SH-SY5Y (cell line): ENCODE measurements at regions not wholly inside any gene's neighbourhood (a gene's known extent, or its start where the extent isn't known, plus 50 kb on each side); places are given as distances from the start of the nearest gene placed in this dataset.

Experiments used
- GATA2 ChIP-seq: IDR thresholded peaks from 2 replicates; pipeline ENCODE4 v1.6.1; 2011; ENCODE audit warnings: mild to moderate bottlenecking, low read depth, low read length
- GATA3 ChIP-seq: IDR thresholded peaks from 2 replicates; pipeline ENCODE4 v1.6.1; 2011; ENCODE audit warnings: low read depth, mild to moderate bottlenecking, low read length, moderate library complexity

DNA sequence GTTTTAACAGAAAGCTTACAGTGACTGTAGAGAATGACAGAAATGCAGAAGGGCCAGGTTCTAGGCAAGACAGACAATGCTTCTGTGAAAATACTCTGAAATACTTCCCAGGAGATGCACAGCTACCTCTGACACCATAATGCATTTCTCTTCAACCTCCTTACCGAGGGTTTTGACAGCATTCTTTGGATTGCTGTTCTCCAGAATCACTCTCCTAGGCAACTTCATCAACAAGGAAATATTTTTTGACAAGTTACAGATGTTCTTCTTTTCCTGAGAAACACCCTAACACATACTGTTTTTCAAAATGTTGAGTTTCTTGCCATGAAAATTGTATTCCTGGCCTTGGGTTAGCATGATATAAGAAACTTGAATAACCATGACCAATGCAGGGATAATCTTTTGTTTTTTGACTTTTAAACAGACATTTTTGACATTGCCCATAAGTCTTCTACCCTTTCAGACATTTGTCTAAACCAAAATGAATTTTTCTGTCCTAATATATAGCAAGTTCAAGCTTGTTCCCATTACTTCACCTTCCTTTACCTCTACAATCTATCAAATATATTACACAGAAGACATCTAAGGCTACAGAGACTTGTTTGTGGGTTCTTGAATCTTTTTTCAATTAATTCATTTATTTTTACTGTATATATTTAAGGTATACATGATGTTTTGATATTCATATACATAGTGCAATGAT, 108.1 kb downstream of the CCDC34 start:
- no peak for TF ChIP-seq GATA2
- no peak for TF ChIP-seq GATA3

DNA sequence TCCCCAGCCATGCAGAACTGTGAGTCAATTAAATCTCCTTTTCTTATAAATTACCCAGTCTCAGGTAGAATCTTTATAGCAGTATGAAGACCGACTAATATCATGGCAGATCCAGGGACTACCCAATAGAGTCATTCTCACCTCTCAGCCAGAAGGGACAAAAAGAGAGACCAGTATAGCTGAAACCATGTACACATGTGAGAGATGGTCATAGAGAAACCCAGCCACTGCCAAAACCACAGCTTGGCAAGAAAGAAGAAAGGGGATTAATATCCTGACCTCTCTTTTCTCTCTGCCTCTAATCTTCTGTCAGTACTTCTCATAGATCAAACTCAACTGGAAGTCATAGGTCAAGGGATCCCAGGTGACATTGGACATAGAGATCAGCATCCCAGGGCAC, 109.8 kb downstream of the CCDC34 start:
- TF ChIP-seq GATA2: no peak

- TF ChIP-seq GATA3 (no peak), GATA2 (no peak)
These were observed 111.9 kb downstream of the CCDC34 start for GRCh38 chr11:27250867-27251665.

GRCh38 chr11:27248576-27249509, 114.2 kb downstream of the CCDC34 start:
- no peak for TF ChIP-seq GATA2
- no peak for TF ChIP-seq GATA3

DNA sequence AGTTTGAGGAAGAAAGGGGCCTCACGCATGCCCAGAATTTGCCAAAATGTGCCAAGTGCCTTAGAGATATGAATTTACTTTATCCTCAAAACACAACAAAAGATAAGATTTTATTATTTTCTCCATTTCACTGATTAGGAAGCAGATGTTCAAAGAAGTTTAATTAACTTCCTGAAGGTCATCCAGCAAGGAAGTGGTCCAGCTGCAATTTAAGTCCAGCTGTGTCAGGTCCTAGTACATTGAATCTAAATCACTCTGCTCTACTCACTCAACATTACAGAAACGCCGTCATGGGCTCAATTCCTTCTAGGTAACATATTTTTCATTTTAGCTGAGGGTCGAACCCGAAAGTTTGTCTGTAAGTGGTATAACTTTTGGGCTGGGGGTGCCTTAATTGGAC, 115.4 kb downstream of the CCDC34 start:
- no peak for TF ChIP-seq GATA2
- TF ChIP-seq GATA3: no peak

DNA sequence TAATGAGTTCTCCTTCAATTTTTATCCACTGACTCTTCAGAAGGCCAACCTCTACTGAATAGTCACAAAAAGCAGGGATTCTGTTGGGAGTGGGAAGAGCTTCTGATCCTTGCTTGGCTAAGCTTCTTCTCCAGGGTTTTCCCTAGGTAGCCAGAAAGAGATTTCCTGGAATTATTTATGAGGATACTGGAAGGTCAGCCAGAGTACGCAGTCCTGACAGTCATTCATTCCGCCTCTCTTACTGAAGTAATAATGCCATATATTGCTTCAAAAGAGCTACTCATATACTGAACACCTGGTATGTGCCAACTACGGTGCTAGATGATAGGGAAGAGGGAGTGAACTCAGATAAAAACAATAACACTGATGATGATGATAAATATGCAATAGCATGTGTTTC, 116.1 kb downstream of the CCDC34 start:
- TF ChIP-seq GATA2 (no peak), GATA3 (no peak)

- no peak for TF ChIP-seq GATA2
- TF ChIP-seq GATA3: no peak
These were observed 118.1 kb downstream of the CCDC34 start for GRCh38 chr11:27244900-27245299.

DNA sequence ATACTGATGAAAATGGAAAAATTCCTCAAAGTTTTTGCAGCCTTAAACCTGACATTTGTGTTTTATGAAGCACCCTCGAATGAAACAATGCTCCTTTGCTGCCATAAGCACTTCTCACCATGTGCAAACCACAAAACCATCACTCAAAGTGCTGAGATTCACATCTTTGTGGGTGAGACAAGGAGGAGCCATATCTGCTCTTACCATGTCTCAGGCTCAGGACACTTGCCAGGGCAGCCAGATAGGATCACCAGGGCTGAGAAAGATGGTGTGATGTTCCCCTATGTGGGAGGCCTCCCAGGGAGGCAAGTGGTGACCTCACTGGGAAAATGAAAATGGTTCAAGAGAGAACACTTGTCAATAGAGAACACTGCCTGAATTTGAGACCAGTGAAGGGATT, 120.4 kb downstream of the CCDC34 start:
- no peak for TF ChIP-seq GATA2
- no peak for TF ChIP-seq GATA3

- TF ChIP-seq GATA2: no peak
- no peak for TF ChIP-seq GATA3
These were observed 121.5 kb downstream of the CCDC34 start for GRCh38 chr11:27241311-27242122.

DNA sequence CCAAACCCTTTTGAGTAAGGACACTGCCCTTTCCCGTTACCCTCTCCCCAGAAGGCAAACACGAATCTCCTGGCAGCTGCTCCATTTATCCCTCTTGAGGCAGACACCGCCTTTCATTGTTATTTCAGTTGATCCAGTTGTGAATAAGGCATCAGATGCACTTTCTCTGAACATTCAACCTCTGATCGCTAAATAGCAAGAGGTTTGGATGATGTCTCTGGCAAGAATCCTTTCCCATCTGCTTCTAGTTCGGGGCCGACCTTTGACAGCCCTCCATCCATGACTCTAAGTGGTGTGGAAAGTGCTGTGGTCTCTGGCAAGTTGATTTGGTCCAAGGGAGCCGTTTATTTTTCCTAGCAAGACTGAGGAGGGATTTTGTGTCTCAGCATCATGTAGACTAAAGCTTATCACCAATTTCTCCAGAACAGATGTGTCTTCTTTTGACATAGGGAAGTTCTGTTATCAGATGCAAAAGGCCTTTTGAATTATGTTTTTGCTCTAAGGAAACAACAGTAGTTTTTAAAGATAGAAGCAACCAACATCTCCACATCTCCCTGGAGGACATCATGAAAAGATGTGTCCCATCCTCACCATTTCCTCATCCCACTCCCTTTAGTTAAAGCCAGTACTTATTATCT, 123.6 kb downstream of the CCDC34 start:
- no peak for TF ChIP-seq GATA2
- TF ChIP-seq GATA3: no peak

DNA sequence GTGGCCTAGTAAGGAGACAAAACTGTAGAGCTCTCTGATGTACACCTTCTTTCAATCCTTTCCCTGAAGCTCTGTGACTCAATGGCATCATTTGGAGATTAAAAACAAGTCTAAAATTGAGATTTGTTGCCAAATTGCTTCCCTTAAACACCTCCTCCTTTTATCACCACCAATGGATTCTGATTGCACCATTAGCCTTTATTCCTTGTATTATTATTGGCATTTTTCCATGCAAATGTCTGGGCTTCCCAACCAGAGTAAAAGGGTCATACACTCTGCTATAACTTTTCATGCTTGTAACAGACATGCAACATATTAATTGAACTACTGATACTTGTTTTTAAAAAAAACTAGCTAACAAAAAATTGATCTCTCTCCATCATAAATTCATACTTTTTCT, 124.2 kb downstream of the CCDC34 start:
- TF ChIP-seq GATA3 (no peak), GATA2 (no peak)

GRCh38 chr11:27237643-27238042, 125.4 kb downstream of the CCDC34 start:
- no peak for TF ChIP-seq GATA3
- no peak for TF ChIP-seq GATA2

DNA sequence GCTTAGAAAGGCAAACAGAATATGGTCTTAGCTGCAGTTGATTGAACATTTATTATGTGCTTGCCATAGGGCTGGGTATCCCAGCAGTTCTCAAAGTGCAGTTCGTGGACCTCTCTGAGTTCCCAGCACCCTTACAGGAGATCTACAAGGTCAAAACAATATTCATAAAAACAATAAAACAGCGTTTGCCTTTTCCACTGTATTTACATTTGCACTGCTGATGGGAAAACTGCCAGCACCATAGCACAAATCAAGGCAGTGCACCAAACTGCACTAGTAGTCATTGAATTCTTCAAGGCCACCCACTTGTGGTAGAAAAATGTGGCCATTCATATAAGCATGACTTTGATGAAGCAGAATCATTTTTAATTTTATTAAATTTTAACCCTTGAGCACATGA, 128.1 kb downstream of the CCDC34 start:
- TF ChIP-seq GATA3 (no peak), GATA2 (no peak)
